ENCODE measurements at regions not wholly inside any gene's neighbourhood (a gene's known extent, or its start where the extent isn't known, plus 50 kb on each side); places are given as distances from the start of the nearest gene placed in this dataset.

DNA sequence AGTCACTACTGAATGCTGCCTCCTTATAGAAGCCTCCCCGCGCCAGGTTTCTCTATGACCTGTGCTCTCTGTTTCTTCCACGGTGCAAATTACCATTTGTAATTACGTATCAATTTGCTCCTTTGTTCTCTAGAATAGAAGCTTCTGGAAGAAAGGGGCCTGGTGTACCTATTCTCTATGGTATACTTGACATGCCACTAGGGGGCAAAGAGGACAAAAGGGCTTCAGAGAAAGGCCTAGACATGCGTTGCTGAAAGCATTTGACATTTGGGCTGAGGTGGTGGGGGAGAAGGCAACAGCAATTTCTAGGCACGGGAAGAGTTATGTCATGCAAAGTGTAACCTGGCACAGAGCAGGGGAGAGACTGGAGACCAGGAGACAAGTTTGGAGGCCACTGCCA lies 148.7 kb downstream of the WDR11 start:
- TF ChIP-seq, protein P1, sequence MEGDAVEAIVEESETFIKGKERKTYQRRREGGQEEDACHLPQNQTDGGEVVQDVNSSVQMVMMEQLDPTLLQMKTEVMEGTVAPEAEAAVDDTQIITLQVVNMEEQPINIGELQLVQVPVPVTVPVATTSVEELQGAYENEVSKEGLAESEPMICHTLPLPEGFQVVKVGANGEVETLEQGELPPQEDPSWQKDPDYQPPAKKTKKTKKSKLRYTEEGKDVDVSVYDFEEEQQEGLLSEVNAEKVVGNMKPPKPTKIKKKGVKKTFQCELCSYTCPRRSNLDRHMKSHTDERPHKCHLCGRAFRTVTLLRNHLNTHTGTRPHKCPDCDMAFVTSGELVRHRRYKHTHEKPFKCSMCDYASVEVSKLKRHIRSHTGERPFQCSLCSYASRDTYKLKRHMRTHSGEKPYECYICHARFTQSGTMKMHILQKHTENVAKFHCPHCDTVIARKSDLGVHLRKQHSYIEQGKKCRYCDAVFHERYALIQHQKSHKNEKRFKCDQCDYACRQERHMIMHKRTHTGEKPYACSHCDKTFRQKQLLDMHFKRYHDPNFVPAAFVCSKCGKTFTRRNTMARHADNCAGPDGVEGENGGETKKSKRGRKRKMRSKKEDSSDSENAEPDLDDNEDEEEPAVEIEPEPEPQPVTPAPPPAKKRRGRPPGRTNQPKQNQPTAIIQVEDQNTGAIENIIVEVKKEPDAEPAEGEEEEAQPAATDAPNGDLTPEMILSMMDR (optimal IDR thresholded peaks at IDR 0.05 in 1 of 3, IDR thresholded peaks at IDR 0.05 in 1 of 3, conservative IDR thresholded peaks at IDR 0.05 in 1 of 3; ENCODE audit: extremely low read depth in 1 of 3, insufficient read depth in 2 of 3, low read length in 3 of 3), result peak in 2 of 3 experiments; percentile 6 to 25
- no peak for TF ChIP-seq EZH2 (IDR thresholded peaks at IDR 0.05; ENCODE audit: low read length)
